Fibroblast of mammary gland (primary cell): ENCODE measurements at regions not wholly inside any gene's neighbourhood (a gene's known extent, or its start where the extent isn't known, plus 50 kb on each side); places are given as distances from the start of the nearest gene placed in this dataset.
A peak's percentile ranks its signal among the peaks of the same experiment; 100 is the strongest.

Experiments used
- DNase-seq: peaks from one replicate; pipeline ENCODE4 v3.0.0-alpha.2; 2010; ENCODE audit warnings: low read depth
- H3K4me3 ChIP-seq: 2 replicates; pipeline ENCODE4 v1.5.1; 2011; ENCODE audit warnings: low read depth, mild to moderate bottlenecking, low read length, moderate library complexity; ENCODE audit not compliant: control insufficient read depth
- CTCF ChIP-seq: conservative IDR thresholded peaks from 2 replicates; pipeline ENCODE4 v1.5.1; 2011; ENCODE audit warnings: low read depth, low read length, inconsistent platforms; ENCODE audit not compliant: control insufficient read depth, insufficient read depth

- no peak for TF ChIP-seq CTCF
- DNase-seq, result no peak
Observed at GRCh38 chr20:48480216-48480772, 347.5 kb downstream of the PREX1 start.

GRCh38 chr20:48478806-48479585 lies 348.8 kb downstream of the PREX1 start:
- TF ChIP-seq CTCF, result no peak
- H3K4me3 ChIP-seq, result no peak overlapping the region
- no peak for DNase-seq

More at GRCh38 chr20:48480216-48480772, 347.5 kb downstream of the PREX1 start:
- no peak overlapping the region for H3K4me3 ChIP-seq

- H3K4me3 ChIP-seq, result no peak overlapping the region
- DNase-seq, result no peak
- TF ChIP-seq CTCF, result no peak
Observed at GRCh38 chr20:48478370-48478769, 349.4 kb downstream of the PREX1 start.

GRCh38 chr20:48476854-48477253 lies 350.9 kb downstream of the PREX1 start:
- no peak for TF ChIP-seq CTCF
- DNase-seq, result no peak
- no peak overlapping the region for H3K4me3 ChIP-seq

- H3K4me3 ChIP-seq, result no peak overlapping the region
- TF ChIP-seq CTCF, result no peak
- DNase-seq, result no peak
Observed at GRCh38 chr20:48474022-48474421, 353.8 kb downstream of the PREX1 start.

- DNase-seq, result peak; percentile 1
- no peak overlapping the region for H3K4me3 ChIP-seq
- no peak for TF ChIP-seq CTCF
Observed at GRCh38 chr20:48471759-48472408, 355.9 kb downstream of the PREX1 start.
